T1000 (cell line): ENCODE measurements at regions not wholly inside any gene's neighbourhood (a gene's known extent, or its start where the extent isn't known, plus 50 kb on each side); places are given as distances from the start of the nearest gene placed in this dataset.
"Not testable (repeated sequence)": the region's sequence is repeated elsewhere in the genome, so short reads cannot be mapped to it uniquely, and the experiment has no call there.

Experiments used
- DNase-seq: peaks from one replicate; lab custom pipeline; 2025; ENCODE audit warnings: mixed read lengths; lab: John Stamatoyannopoulos, UW

DNA sequence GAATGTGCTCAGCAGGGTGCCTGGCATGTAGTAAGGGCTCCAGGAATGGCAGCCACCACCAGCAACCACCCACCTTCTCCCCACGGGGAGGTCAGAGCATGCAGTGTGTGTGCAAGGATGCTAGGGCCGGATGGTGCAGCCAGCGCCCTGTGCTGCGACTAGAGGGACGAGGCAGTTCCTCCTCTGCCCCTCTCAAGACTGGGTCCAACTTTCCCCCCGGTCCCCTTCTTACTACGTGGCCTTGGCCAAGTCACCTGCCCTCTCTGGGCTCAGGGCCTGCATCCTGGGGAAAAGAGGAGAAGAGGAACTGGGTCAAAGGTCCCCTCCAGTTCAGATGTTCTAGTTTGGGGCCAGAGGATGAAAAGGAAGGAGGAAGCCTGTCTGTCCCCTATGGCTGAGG, 71.6 kb upstream of the TARDBP start:
- DNase-seq, result no peak

DNA sequence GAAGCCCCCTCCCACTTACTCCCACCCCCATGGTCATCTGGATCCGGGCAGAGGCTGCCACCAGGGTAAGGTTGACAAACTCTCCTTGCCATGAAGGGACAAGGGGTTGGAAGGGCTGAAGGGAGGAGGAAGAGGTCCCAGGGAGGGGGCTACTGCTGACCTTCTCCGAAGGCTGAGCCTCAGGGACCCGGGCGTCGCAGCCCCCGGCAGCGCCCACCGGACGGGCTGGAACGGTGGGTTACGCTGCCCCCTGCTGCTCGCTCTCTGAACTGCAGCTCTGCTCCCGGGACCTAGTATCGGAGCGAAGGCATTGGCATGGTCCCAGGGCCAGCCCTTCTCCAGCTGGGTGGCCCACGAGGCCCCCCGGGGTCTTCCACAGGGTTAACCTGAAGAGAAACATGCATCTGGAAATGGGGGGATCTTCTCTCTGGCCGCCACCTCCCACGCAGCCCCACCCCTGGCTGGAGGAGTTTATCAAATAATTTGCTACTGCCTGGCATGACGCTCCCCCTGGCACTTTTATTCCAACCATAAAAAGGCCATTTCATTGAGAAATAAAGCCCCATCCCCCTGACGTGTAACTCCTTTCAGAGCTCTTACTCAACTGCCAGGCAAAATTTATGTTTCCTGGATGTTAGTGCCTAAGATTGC, 70.4 kb upstream of the TARDBP start:
- DNase-seq, result no peak

DNA sequence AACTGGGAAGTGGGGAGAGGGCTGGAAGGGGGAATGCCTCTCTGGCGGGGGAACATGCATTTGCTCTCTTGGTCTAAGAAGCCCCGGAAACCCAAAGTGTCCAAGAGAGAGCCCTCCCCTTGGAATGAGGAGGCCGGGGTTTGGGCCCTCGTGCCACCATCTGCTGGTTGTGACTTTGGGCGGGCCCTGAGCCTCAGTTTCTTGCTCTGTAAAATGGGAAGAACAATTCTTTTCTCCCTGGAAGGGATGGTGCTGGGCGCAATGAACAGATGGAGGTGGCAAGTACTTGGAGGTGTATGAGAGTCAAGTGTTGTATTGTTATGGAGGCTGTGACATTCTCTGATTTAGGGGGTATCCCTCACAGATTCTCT, 69.9 kb upstream of the TARDBP start:
- DNase-seq, result no peak

DNA sequence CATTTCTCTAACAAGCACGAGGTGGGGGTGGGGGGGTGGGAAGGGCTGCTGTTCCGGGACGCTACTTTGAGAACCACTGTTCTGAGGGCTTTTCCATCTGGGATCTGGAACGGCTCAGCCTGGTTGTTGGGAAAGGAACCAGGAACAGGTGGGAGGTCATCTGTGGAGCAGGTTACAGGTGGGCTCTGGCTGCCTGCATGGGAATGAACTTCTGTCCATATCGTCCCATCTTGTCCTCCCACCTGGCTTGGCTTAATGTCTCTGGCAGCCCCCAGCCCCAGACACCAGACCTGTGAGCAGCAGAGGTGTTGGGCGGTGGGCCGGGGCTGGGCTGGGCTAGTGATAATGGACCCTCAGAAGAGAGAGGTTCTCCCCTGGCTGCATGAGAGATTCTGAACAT, 69.4 kb upstream of the TARDBP start:
- no peak for DNase-seq

DNA sequence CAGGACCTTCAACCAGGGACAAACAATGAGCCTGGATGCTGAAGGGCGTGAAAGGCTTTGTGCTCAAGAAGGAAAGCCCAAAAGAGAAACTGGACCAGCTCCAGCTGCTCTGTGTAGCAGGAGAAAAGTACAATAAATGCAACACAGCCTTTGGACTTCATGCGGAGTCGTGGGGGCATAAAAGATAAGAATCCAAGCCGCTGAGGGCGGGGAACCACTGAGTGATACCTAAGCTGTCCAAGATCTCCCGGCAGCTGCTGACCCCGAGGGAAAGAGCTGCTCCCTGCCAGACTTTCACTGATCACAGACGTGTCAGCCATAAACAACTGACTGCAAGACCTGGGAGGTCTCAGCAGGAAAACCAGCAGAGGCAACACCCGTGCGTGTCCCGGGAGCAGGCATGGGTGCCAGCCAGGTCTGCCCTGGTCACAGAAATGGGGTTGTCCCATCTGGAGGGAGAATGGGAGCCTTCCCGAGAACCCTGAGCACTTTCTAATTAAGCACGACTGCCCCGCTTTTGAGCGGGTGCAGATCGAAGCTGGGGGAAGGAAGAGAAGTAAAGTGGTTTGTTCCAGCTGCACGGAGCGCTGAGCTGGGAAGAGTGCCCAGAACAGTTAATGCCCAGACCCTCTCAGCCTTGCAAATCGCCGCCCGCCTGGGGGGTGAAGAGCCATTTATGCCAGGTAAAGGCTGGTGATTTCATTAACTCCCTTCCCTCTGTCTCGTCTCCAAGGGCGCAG, 68.3 kb upstream of the TARDBP start:
- no peak for DNase-seq

DNA sequence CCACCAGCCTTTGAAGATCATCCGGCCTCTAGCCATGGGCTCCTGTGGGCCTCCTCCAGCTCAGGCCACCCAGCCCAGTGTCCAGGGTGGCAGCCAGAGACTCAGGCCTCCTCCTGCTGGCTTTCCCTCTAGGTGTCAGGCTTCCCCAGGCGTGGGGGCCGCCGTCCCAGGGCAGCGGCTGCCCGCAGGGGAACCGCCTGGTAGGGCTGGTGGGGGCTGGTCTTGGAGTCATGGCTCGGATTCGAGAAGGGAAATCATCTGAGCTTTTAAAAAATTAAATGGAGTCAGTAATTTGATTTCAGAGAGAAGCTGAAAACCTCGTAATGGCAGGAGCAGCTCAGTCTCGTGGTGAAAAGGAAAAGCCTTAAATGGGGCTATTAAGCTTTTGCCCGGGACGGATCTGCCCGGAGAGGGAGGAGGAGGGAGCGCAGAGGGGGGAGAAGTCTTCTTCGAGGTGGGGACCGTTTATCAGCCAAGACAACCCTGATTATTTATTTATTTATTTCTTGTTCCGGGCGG, 66.4 kb upstream of the TARDBP start:
- no peak for DNase-seq

DNA sequence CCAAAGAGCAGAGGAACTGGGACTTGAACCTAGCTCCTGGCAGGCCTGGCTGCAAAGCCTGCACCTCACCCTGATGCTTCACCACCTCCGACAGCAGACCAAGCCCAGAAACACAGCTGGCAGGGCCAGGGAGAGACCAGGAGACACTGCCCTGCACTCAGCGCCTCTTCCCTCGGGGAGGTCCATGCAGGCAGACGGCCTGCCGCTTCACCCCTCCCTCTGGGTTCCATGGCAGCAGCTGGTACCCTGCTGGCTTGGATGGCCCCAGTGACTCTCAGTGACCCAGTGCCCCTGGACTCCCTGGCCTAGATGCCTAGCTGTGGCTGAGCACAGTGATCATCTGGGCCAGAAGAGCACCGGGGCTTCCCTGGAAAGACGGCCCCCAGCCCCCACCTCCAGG, 65.3 kb upstream of the TARDBP start:
- no peak for DNase-seq

DNA sequence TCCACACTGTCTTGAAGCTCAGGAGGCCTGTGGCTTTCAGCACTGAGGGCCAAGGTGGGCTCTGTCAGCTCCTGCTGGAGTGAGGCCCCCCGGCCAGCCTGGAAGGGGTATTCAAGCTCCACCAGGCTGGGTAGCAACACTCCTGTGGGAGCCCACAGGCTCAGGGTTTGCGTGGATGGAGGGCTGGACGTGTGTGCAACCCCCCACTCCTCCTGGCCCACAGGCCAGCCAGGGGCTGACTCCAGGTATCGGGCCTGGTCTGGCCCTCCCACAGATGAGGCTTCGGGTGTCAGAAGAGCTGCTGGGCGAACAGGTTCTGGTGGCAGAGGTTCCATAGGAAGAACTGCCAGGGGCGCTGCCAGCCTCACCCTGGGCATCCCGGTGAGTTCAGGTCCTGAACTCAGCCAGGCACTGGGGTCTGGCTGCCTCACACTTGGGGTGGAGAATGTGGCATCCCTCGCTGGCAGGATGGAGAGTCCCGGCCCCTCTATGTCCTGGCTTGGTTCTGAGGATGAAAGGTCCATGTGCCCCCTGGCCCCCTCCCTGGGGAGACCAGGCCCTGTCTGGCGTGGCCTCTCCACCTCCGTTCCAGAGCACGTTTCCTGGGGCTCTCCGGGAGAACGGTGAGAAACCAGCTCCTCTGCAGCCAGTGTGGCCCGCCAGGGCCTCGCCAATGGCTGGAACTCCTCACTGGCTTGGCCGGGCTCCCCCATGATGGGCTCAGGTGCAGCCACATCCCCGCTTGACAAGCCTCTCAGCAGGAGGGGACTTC, 64.6 kb upstream of the TARDBP start:
- DNase-seq, result no peak

DNA sequence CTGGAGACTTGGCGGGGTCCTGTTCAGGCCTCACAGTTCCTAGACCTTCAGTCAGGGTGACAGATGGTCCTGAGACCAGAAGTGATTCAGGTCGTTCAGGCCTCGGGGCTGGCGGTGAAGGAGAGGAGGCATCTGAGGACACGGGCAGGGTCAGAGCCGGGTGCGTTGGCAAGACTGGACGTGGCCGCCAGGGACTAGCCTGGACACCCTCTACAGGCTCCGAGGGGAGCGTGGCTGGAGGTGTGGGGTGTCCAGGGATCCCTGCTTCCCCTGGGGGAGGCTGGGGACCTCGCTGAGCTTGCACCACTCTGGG, 64.0 kb upstream of the TARDBP start:
- DNase-seq, result no peak

DNA sequence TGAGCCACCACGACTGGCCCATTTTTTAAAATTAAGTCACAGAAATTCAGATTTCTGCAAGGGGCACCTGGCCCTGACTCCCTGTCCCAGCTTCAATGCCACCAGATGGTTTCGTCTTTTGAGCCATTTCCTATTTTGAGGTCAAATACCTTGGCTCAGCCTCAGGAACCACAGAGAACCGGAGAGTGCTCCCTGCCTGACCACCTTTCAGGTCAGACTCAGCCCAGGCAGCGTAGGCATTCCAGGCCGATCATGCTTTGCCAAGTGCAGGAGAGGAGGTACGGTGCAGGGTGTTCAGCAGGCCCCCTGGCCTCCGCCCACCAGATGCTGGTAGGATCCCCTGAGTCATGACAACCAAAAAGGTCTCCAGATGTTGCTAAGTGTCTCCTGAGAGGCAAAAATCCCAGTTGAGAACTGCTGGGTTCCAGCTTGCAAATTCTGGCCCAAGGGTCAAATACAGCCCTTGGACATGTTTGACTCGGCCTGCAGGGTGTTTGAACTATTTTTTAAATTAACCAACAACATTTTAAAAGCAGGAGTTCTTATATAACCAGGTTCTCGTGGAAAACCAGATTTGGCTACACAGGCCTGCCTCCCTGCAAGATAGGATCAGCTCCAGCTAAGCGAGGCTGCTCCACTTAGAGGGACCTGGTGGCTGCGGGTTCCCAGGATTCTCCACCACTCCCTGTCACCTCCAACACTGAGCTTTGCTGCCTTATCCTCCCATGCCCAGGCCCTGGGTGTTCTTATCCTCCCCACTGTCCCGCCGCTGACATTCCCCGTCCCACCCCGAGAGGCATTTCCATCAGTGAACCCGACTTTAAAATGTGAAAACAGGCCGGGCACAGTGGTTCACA, 61.9 kb upstream of the TARDBP start:
- no peak for DNase-seq

DNA sequence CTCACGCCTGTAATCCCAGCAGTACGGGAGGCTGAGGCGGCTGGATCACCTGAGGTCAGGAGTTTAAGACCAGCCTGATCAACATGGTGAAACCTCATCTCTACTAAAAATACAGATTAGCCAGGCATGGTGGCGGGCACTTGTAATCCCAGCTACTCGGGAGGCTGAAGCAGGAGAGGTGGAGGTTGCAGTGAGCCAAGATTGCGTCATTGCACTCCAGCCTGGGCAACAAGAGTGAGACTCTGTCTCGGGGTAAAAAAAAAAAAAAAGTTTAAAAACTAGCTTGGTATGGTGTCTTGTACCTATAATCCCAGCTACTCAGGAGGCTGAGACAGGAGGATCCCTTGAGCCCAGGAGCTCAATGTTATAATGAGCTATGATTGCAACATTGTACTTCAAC, 61.2 kb upstream of the TARDBP start:
- DNase-seq, result not testable (repeated sequence)

DNA sequence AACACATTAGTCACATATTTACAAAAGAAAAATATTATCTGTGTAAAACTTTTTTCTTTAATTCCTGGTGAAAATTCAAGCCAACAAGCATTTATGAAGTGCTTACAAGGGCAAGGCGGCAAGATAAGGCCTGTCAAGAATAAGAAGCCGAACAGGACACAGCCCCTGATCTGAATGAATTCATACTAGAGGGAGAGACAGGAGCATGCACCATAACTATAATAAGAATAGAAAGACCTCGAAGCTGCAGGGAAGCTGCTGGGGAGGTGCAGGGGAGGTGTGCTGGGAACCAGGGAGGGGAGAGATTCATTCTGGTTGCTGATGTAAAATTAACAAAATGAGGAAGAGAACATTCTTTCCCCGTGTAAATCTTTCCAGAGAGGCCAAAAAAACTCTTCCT, 60.5 kb upstream of the TARDBP start:
- no peak for DNase-seq

DNA sequence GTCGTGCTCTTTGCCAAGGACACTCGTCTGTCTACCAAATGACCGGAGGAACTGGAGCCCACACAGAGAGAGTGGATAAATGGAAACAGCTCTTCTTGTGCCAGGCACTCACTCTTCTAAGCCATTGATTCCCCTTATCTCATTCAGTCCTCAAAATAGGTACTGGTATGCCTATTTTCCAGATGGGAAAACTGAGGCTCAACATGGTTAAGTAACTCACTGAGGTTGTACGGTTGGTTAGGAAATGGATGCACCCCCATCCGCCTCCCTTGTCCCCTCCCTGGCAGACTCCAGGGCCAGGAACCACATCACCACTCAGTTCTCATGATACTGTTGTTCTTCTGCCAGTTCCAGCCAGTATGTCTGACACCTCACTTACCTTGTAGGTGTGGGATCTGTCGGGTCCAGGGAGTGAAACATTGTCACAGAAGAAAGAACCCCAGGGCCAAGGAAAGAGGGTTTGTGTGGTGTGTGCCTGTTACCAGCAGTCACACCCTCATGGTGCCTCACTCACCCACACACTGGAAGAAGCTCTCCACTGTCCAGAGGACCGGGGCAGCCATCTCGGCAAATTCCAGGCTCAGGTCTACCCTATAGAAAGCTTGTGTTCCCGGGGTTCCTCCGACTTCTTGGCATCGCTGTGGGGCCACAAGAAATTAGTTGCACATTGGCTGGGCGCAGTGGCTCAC, 58.8 kb upstream of the TARDBP start:
- no peak for DNase-seq

DNA sequence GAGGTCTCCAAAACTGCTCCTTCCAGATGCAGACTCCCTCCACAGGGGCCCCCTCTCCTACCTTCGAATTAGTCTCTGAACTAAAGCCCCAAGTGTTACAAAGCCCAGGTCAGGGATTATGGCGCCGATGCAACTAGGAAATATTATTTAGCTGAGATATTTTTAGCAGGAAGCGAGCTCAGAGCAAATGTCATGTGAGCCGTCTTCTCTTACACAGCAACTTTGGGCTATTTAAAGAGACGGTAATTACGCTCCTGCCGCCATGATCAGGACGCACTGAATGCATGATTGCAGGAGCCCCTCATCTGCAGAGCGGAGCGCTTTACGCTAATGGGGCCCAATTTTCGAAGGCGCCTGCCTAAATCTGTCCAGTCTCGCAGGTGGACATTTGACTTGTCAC, 55.3 kb upstream of the TARDBP start:
- DNase-seq, result no peak

DNA sequence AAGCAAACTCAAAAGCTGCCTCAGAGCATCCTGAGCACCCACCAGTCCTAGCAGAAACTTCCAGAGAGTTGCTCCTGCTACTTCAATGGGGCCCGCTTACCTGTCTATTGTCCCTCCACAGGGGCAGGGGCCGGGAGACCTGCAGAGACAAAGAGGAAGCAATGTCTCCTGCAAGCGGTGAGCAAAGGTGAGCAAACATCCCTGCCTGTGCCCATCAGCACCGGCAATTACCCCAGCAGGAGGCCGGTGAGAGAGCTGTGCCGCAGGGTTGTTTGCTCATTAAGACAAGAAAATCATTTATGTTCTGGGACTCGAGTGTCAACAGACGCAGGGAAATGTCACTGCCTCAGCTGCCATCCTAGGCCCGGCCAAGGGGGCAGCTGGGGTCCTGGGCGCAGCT, 53.8 kb upstream of the TARDBP start:
- no peak for DNase-seq

DNA sequence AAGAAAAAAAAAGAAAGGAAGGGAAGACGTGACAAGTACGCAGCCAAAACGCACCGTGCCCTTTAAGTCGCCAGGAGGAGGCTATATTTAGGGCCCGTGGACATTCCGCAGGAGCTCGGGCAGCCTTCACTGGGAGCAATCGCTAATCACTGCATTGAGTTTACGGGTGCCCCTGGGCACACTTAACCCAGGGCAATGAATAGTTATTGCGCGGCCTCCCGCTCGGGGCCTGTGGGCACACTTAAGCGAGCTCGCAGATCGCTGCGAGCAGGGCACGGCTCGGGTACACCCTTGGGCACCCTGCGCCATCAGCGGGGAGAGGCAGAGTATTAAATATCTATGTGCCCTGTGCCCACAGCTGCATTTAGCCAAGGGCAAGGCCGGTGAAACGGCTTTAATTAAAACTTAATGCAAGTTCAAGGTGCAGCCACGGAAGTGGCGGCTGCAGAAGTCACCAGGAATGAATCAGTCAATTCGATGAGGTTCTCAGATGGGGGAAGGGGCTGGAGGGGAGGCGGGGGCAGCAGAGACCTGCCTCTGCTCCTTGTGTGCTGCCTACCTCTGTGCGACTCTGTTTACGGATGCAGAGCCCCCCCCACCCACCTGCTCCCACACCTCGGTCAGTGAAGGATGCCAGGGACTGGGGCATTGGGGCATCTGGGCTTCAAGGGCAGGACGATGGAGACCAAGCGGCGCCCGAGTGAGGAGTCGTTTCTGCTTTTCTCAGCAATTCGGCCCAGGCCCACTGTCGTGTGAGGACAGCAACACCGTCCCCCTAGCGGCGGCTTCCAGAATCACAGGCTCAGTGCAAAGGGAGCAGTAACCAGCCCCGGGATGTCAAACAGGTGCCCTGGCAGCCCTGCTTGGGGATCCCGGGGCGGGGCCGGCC, 51.8 kb upstream of the TARDBP start:
- no peak for DNase-seq

DNA sequence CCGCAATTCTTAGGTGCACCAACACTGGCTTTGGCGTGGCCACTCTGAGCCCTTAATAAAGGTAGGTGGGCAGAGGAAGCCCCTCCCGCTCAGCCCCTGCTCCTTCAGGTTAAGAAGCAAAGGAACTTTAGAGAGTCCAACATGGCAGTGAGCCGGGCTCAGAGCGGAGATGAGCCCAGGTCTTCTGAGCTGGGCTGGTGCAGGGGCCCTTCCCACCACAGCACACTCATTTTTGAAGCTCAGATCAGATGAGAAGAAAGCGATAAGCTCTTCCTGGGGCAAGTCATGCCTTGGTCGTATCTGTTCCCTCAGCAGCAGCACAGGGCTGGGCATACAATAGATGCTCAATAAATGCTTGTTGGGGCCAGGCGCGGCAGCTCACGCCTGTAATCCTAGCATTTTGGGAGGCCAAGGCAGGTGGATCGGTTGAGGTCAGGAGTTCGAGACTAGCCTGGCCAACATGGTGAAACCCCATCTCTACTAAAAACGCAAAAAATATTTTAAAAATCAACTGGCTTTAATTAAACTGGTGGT, 51.1 kb upstream of the TARDBP start:
- no peak for DNase-seq

DNA sequence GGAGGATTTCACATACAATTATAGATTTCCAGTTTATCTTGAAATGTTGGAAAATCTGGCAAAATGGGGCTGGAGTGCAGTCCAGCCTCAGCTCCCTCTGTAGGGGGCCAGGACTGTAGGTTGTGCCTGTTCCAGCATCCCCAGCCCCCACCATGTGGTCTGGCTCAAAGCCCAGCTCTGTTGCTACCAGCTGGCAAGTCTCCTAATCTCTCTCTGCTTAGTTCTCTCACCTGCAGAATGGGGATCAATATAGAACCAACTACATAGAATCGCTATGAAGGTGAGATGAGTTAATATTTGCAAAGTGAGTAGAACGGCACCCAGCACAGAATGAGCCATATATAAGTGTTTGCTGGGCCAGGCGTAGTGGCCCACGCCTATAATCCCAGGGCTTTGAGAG, 50.0 kb upstream of the TARDBP start:
- DNase-seq, result no peak
